Fibroblast of upper back skin (primary cell): ENCODE measurements at regions not wholly inside any gene's neighbourhood (a gene's known extent, or its start where the extent isn't known, plus 50 kb on each side); places are given as distances from the start of the nearest gene placed in this dataset.

Experiments used
- DNase-seq: peaks from one replicate; pipeline ENCODE4 v3.0.0-alpha.2; 2013

GRCh38 chr4:181431661-181432060, 811.5 kb upstream of the TENM3 start:
- no peak for DNase-seq

GRCh38 chr4:181432335-181432734, 810.9 kb upstream of the TENM3 start:
- DNase-seq: no peak

- DNase-seq: no peak
Measured at GRCh38 chr4:181437895-181438294, 805.3 kb upstream of the TENM3 start.

- DNase-seq: no peak
Measured at GRCh38 chr4:181438641-181439040, 804.6 kb upstream of the TENM3 start.

- no peak for DNase-seq
Measured at GRCh38 chr4:181443021-181443420, 800.2 kb upstream of the TENM3 start.

- no peak for DNase-seq
Measured at GRCh38 chr4:181465826-181466225, 777.4 kb upstream of the TENM3 start.

- peak; percentile 52 for DNase-seq
Measured at GRCh38 chr4:181468451-181468850, 774.8 kb upstream of the TENM3 start.

GRCh38 chr4:181470306-181470705, 772.9 kb upstream of the TENM3 start:
- no peak for DNase-seq

GRCh38 chr4:181475359-181475758, 767.8 kb upstream of the TENM3 start:
- no peak for DNase-seq

GRCh38 chr4:181475781-181476507, 767.3 kb upstream of the TENM3 start:
- DNase-seq: no peak

- DNase-seq: peak; percentile 54
Measured at GRCh38 chr4:181476508-181476890, 766.7 kb upstream of the TENM3 start.

GRCh38 chr4:181477591-181477990, 765.6 kb upstream of the TENM3 start:
- DNase-seq: peak; percentile 21

GRCh38 chr4:181478656-181479055, 764.5 kb upstream of the TENM3 start:
- peak; percentile 9 for DNase-seq

GRCh38 chr4:181479141-181479540, 764.1 kb upstream of the TENM3 start:
- DNase-seq: no peak

- DNase-seq: no peak
Measured at GRCh38 chr4:181484396-181484795, 758.8 kb upstream of the TENM3 start.

GRCh38 chr4:181488926-181489325, 754.3 kb upstream of the TENM3 start:
- no peak for DNase-seq

GRCh38 chr4:181498148-181498547, 745.1 kb upstream of the TENM3 start:
- DNase-seq: no peak

GRCh38 chr4:181502611-181503010, 740.6 kb upstream of the TENM3 start:
- DNase-seq: no peak

- no peak for DNase-seq
Measured at GRCh38 chr4:181503687-181504390, 739.4 kb upstream of the TENM3 start.

GRCh38 chr4:181504924-181505323, 738.3 kb upstream of the TENM3 start:
- no peak for DNase-seq

GRCh38 chr4:181507180-181507835, 735.9 kb upstream of the TENM3 start:
- DNase-seq: no peak

GRCh38 chr4:181507938-181508337, 735.3 kb upstream of the TENM3 start:
- no peak for DNase-seq

GRCh38 chr4:181508601-181509000, 734.6 kb upstream of the TENM3 start:
- DNase-seq: no peak

- no peak for DNase-seq
Measured at GRCh38 chr4:181509073-181509472, 734.1 kb upstream of the TENM3 start.
